NCI-H2081 (cell line): ENCODE measurements at regions not wholly inside any gene's neighbourhood (a gene's known extent, or its start where the extent isn't known, plus 50 kb on each side); places are given as distances from the start of the nearest gene placed in this dataset.

Experiments used
- DNase-seq, 2 experiments: peaks; one replicate each; lab custom pipeline; 2025; lab: John Stamatoyannopoulos, UW

GRCh38 chr11:23679041-23679440, 817.8 kb upstream of the LUZP2 start:
- DNase-seq: peak; percentile 20 to 46

GRCh38 chr11:23679981-23680380, 816.9 kb upstream of the LUZP2 start:
- DNase-seq: no peak

- no peak for DNase-seq
These were observed 816.2 kb upstream of the LUZP2 start for GRCh38 chr11:23680488-23681230.

GRCh38 chr11:23684701-23685100, 812.2 kb upstream of the LUZP2 start:
- DNase-seq: no peak

- DNase-seq: no peak
These were observed 808.9 kb upstream of the LUZP2 start for GRCh38 chr11:23687991-23688390.

GRCh38 chr11:23688411-23688810, 808.4 kb upstream of the LUZP2 start:
- no peak for DNase-seq

- no peak for DNase-seq
These were observed 808.0 kb upstream of the LUZP2 start for GRCh38 chr11:23688835-23689234.

- peak in 1 of 2 experiments; percentile 41 for DNase-seq
These were observed 800.0 kb upstream of the LUZP2 start for GRCh38 chr11:23696688-23697415.

GRCh38 chr11:23704183-23704582, 792.7 kb upstream of the LUZP2 start:
- no peak for DNase-seq

- peak in 1 of 2 experiments; percentile 21 for DNase-seq
These were observed 784.9 kb upstream of the LUZP2 start for GRCh38 chr11:23711981-23712380.

GRCh38 chr11:23719016-23719415, 777.8 kb upstream of the LUZP2 start:
- DNase-seq: no peak

GRCh38 chr11:23723861-23724260, 773.0 kb upstream of the LUZP2 start:
- no peak for DNase-seq

- no peak for DNase-seq
These were observed 771.1 kb upstream of the LUZP2 start for GRCh38 chr11:23725752-23726151.

GRCh38 chr11:23727387-23727786, 769.5 kb upstream of the LUZP2 start:
- no peak for DNase-seq

- DNase-seq: no peak
These were observed 769.1 kb upstream of the LUZP2 start for GRCh38 chr11:23727794-23728193.

GRCh38 chr11:23729088-23729487, 767.8 kb upstream of the LUZP2 start:
- no peak for DNase-seq

GRCh38 chr11:23730307-23730998, 766.4 kb upstream of the LUZP2 start:
- no peak for DNase-seq

- no peak for DNase-seq
These were observed 764.8 kb upstream of the LUZP2 start for GRCh38 chr11:23732026-23732425.

- no peak for DNase-seq
These were observed 750.0 kb upstream of the LUZP2 start for GRCh38 chr11:23746896-23747295.

GRCh38 chr11:23749762-23750430, 747.0 kb upstream of the LUZP2 start:
- DNase-seq: no peak

GRCh38 chr11:23751280-23751679, 745.6 kb upstream of the LUZP2 start:
- no peak for DNase-seq

GRCh38 chr11:23755076-23755475, 741.8 kb upstream of the LUZP2 start:
- no peak for DNase-seq
